OCI-LY1 (cell line): ENCODE measurements at regions not wholly inside any gene's neighbourhood (a gene's known extent, or its start where the extent isn't known, plus 50 kb on each side); places are given as distances from the start of the nearest gene placed in this dataset.
A peak's percentile ranks its signal among the peaks of the same experiment; 100 is the strongest.

ENCODE experiments used
- EZH2 ChIP-seq: fragments of 200-600 bp; sonication (generic), shearing (Covaris generic); IDR thresholded peaks from 2 replicates; pipeline ENCODE4 v1.8.0; 2017; ENCODE audit warnings: borderline replicate concordance, mixed run types, mild to moderate bottlenecking, antibody characterized with exemption, low read length, moderate library complexity, mixed read lengths
- TF ChIP-seq, protein P1 (sequence below): fragments of 200-600 bp; sonication (generic), shearing (Covaris generic); IDR thresholded peaks from 2 replicates; pipeline ENCODE4 v1.5.1; 2017; ENCODE audit warnings: mild to moderate bottlenecking, antibody characterized with exemption, low read length, moderate library complexity, mixed read lengths

DNA sequence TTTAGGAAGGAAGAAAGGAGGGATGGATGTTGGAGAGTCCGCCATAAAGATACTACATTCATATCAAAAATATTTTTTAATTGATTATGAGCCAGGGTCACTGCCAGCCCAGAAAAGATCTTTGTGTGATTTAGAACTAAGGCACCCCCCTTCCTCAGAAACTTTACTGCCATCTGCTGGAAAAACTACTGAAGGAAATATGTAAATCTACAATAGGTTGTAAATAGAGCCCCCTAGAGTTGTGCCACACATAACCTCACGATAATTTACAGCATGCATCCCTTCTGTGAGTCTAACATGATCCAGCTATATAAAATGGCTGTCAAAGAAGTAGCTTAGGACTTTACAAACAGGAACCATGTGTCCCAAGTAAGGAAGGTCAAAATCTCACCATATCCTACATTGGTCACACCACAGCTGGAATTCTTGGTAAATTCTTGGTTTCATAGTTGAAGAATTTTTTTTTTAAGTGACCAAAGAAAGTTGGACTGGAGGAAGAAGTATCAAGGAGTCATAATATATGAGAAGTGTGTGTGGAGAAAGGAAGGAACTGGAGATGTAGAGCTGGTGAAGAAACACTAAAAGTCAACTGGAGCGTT, 152.5 kb downstream of the CYP26B1 start:
- TF ChIP-seq, protein P1, sequence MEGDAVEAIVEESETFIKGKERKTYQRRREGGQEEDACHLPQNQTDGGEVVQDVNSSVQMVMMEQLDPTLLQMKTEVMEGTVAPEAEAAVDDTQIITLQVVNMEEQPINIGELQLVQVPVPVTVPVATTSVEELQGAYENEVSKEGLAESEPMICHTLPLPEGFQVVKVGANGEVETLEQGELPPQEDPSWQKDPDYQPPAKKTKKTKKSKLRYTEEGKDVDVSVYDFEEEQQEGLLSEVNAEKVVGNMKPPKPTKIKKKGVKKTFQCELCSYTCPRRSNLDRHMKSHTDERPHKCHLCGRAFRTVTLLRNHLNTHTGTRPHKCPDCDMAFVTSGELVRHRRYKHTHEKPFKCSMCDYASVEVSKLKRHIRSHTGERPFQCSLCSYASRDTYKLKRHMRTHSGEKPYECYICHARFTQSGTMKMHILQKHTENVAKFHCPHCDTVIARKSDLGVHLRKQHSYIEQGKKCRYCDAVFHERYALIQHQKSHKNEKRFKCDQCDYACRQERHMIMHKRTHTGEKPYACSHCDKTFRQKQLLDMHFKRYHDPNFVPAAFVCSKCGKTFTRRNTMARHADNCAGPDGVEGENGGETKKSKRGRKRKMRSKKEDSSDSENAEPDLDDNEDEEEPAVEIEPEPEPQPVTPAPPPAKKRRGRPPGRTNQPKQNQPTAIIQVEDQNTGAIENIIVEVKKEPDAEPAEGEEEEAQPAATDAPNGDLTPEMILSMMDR: peak; percentile 38
- no peak for TF ChIP-seq EZH2
